ENCODE measurements at regions not wholly inside any gene's neighbourhood (a gene's known extent, or its start where the extent isn't known, plus 50 kb on each side); places are given as distances from the start of the nearest gene placed in this dataset.

GRCh38 chr19:31784671-31785101 is 435.4 kb upstream of the TSHZ3 start:
- TF ChIP-seq JUND (IDR thresholded peaks at IDR 0.05) (no peak), CTCF (IDR thresholded peaks at IDR 0.05; ENCODE audit: low read depth, low read length, missing input control) (no peak), RAD21 (IDR thresholded peaks at IDR 0.05) (no peak), MAX (IDR thresholded peaks at IDR 0.05) (no peak), ATF3 (IDR thresholded peaks at IDR 0.05) (no peak), TAF1 (conservative IDR thresholded peaks at IDR 0.05) (no peak)
